ENCODE measurements at regions not wholly inside any gene's neighbourhood (a gene's known extent, or its start where the extent isn't known, plus 50 kb on each side); places are given as distances from the start of the nearest gene placed in this dataset.

- Histone ChIP-seq H3K27me3 (ENCODE audit: control insufficient read depth, insufficient read depth, low read length) (no peaks in the 10 kb centered on the region), H3K4me3 (ENCODE audit: low read depth, low read length) (no peak overlapping the region), H3K36me3 (ENCODE audit: control insufficient read depth, insufficient read depth, low read length) (no peaks in the 10 kb centered on the region)
- DNase-seq (ENCODE audit: low read depth) (no peak), FAIRE-seq (no peak)
- no peak for TF ChIP-seq CTCF (IDR thresholded peaks at IDR 0.05; ENCODE audit: insufficient read depth, low read length, severe bottlenecking)
Observed at GRCh38 chr3:67882981-67883380, 228.6 kb upstream of the SUCLG2 start.

- Histone ChIP-seq H3K27me3 (ENCODE audit: control insufficient read depth, insufficient read depth, low read length) (no peaks in the 10 kb centered on the region), H3K36me3 (ENCODE audit: control insufficient read depth, insufficient read depth, low read length) (no peaks in the 10 kb centered on the region), H3K4me3 (ENCODE audit: low read depth, low read length) (no peak overlapping the region)
- no peak for TF ChIP-seq CTCF (IDR thresholded peaks at IDR 0.05; ENCODE audit: insufficient read depth, low read length, severe bottlenecking)
- no peak for DNase-seq (ENCODE audit: low read depth)
- FAIRE-seq, result no peak
Observed at GRCh38 chr3:67876261-67876660, 221.8 kb upstream of the SUCLG2 start.

- no peak for FAIRE-seq
- TF ChIP-seq CTCF (IDR thresholded peaks at IDR 0.05; ENCODE audit: insufficient read depth, low read length, severe bottlenecking), result no peak
- H3K4me3 ChIP-seq (ENCODE audit: low read depth, low read length), result no peak overlapping the region
Observed at GRCh38 chr3:67875858-67876257, 221.4 kb upstream of the SUCLG2 start.

GRCh38 chr3:67875338-67875737 lies 220.9 kb upstream of the SUCLG2 start:
- no peak for TF ChIP-seq CTCF (IDR thresholded peaks at IDR 0.05; ENCODE audit: insufficient read depth, low read length, severe bottlenecking)
- FAIRE-seq (no peak), DNase-seq (ENCODE audit: low read depth) (no peak)
- Histone ChIP-seq H3K27me3 (ENCODE audit: control insufficient read depth, insufficient read depth, low read length) (no peaks in the 10 kb centered on the region), H3K36me3 (ENCODE audit: control insufficient read depth, insufficient read depth, low read length) (no peaks in the 10 kb centered on the region), H3K4me3 (ENCODE audit: low read depth, low read length) (no peak overlapping the region)

More at GRCh38 chr3:67875858-67876257, 221.4 kb upstream of the SUCLG2 start:
- Histone ChIP-seq H3K27me3 (ENCODE audit: control insufficient read depth, insufficient read depth, low read length) (no peaks in the 10 kb centered on the region), H3K36me3 (ENCODE audit: control insufficient read depth, insufficient read depth, low read length) (no peaks in the 10 kb centered on the region)
- no peak for DNase-seq (ENCODE audit: low read depth)

- no peak for TF ChIP-seq CTCF (IDR thresholded peaks at IDR 0.05; ENCODE audit: insufficient read depth, low read length, severe bottlenecking)
- Histone ChIP-seq H3K36me3 (ENCODE audit: control insufficient read depth, insufficient read depth, low read length) (no peaks in the 10 kb centered on the region), H3K27me3 (ENCODE audit: control insufficient read depth, insufficient read depth, low read length) (no peaks in the 10 kb centered on the region), H3K4me3 (ENCODE audit: low read depth, low read length) (no peak overlapping the region)
- no peak for FAIRE-seq
- no peak for DNase-seq (ENCODE audit: low read depth)
Observed at GRCh38 chr3:67870477-67870876, 216.1 kb upstream of the SUCLG2 start.

- H3K27me3 ChIP-seq (ENCODE audit: control insufficient read depth, insufficient read depth, low read length), result no peaks in the 10 kb centered on the region
- no peak overlapping the region for H3K4me3 ChIP-seq (ENCODE audit: low read depth, low read length)
- TF ChIP-seq CTCF (IDR thresholded peaks at IDR 0.05; ENCODE audit: insufficient read depth, low read length, severe bottlenecking), result no peak
- DNase-seq (ENCODE audit: low read depth) (no peak), FAIRE-seq (no peak)
- no peaks in the 10 kb centered on the region for H3K36me3 ChIP-seq (ENCODE audit: control insufficient read depth, insufficient read depth, low read length)
Observed at GRCh38 chr3:67866571-67866970, 212.2 kb upstream of the SUCLG2 start.
